Ishikawa (cell line): ENCODE measurements at regions not wholly inside any gene's neighbourhood (a gene's known extent, or its start where the extent isn't known, plus 50 kb on each side); places are given as distances from the start of the nearest gene placed in this dataset.

ENCODE experiments used
- CEBPB ChIP-seq: IDR thresholded peaks from 2 replicates; pipeline ENCODE4 v1.6.1; 2012
- CREB1 ChIP-seq: IDR thresholded peaks from 2 replicates; pipeline ENCODE4 v1.6.1; 2012; ENCODE audit warnings: low read depth
- EGR1 ChIP-seq: IDR thresholded peaks from 2 replicates; pipeline ENCODE4 v1.6.1; 2012
- EP300 ChIP-seq: IDR thresholded peaks from 2 replicates; pipeline ENCODE4 v1.6.1; 2012; ENCODE audit warnings: borderline replicate concordance
- FOXM1 ChIP-seq: IDR thresholded peaks from 2 replicates; pipeline ENCODE4 v1.6.1; 2012; ENCODE audit warnings: low read depth, borderline replicate concordance
- NFIC ChIP-seq: IDR thresholded peaks from 2 replicates; pipeline ENCODE4 v1.6.1; 2012
- RAD21 ChIP-seq: IDR thresholded peaks from 2 replicates; pipeline ENCODE4 v1.6.1; 2012; ENCODE audit warnings: low read depth
- TAF1 ChIP-seq: IDR thresholded peaks from 2 replicates; pipeline ENCODE4 v1.6.1; 2012; ENCODE audit warnings: low read depth, mild to moderate bottlenecking
- TCF12 ChIP-seq: IDR thresholded peaks from 2 replicates; pipeline ENCODE4 v1.6.1; 2012; ENCODE audit warnings: low read depth
- TEAD4 ChIP-seq: IDR thresholded peaks from 2 replicates; pipeline ENCODE4 v1.6.1; 2012
- YY1 ChIP-seq: IDR thresholded peaks from 2 replicates; pipeline ENCODE4 v1.6.1; 2012; ENCODE audit warnings: low read depth
- ZBTB7A ChIP-seq: IDR thresholded peaks from 2 replicates; pipeline ENCODE4 v1.6.1; 2012; ENCODE audit warnings: low read depth
- TF ChIP-seq, protein P1 (sequence below): IDR thresholded peaks from 2 replicates; pipeline ENCODE4 v1.6.1; 2012; ENCODE audit warnings: low read depth, mild to moderate bottlenecking
- TF ChIP-seq, protein P2 (sequence below): IDR thresholded peaks from 2 replicates; pipeline ENCODE4 v1.6.1; 2012
- TF ChIP-seq, protein P3 (sequence below): IDR thresholded peaks from 2 replicates; pipeline ENCODE4 v1.6.1; 2012

GRCh38 chr5:72654231-72654630, 147.0 kb upstream of the ZNF366 start:
- no peak for TF ChIP-seq ZBTB7A
- no peak for TF ChIP-seq RAD21

GRCh38 chr5:72653586-72653985, 146.4 kb upstream of the ZNF366 start:
- TF ChIP-seq, protein P1, sequence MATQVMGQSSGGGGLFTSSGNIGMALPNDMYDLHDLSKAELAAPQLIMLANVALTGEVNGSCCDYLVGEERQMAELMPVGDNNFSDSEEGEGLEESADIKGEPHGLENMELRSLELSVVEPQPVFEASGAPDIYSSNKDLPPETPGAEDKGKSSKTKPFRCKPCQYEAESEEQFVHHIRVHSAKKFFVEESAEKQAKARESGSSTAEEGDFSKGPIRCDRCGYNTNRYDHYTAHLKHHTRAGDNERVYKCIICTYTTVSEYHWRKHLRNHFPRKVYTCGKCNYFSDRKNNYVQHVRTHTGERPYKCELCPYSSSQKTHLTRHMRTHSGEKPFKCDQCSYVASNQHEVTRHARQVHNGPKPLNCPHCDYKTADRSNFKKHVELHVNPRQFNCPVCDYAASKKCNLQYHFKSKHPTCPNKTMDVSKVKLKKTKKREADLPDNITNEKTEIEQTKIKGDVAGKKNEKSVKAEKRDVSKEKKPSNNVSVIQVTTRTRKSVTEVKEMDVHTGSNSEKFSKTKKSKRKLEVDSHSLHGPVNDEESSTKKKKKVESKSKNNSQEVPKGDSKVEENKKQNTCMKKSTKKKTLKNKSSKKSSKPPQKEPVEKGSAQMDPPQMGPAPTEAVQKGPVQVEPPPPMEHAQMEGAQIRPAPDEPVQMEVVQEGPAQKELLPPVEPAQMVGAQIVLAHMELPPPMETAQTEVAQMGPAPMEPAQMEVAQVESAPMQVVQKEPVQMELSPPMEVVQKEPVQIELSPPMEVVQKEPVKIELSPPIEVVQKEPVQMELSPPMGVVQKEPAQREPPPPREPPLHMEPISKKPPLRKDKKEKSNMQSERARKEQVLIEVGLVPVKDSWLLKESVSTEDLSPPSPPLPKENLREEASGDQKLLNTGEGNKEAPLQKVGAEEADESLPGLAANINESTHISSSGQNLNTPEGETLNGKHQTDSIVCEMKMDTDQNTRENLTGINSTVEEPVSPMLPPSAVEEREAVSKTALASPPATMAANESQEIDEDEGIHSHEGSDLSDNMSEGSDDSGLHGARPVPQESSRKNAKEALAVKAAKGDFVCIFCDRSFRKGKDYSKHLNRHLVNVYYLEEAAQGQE: no peak
- TF ChIP-seq EP300: no peak
- TF ChIP-seq TEAD4: no peak
- TF ChIP-seq CREB1: no peak
- TF ChIP-seq NFIC: no peak
- TF ChIP-seq, protein P2, sequence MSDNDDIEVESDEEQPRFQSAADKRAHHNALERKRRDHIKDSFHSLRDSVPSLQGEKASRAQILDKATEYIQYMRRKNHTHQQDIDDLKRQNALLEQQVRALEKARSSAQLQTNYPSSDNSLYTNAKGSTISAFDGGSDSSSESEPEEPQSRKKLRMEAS: no peak
- no peak for TF ChIP-seq TCF12
- no peak for TF ChIP-seq YY1
- TF ChIP-seq CEBPB: no peak
- TF ChIP-seq ZBTB7A: no peak

DNA sequence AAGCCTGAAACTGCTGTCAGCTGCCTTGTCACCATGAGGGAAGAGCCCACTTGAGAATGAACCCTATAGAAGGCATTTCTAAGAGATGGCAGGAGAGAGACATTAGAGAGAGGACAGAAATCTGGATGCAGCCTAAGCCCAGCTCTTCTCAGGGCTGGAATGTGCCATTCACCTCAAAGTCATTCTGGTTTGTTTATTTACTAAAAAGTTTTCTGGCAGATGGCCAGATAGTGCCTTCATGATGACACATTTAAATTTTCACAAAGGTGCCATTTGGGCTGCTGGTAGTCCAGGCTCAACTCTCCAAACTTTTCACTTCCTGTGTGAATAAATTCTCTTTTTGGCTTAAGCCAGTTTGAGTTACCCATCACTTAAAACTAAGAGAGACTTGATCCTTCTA, 144.6 kb upstream of the ZNF366 start:
- TF ChIP-seq TAF1 (no peak), EP300 (no peak)
- TF ChIP-seq, protein P2: no peak

- TF ChIP-seq TEAD4 (no peak), YY1 (no peak), EP300 (no peak), TCF12 (no peak), CEBPB (no peak), FOXM1 (no peak), ZBTB7A (no peak), TAF1 (no peak), CREB1 (no peak), EGR1 (no peak), RAD21 (no peak), NFIC (no peak)
- TF ChIP-seq, protein P2: no peak
- TF ChIP-seq, protein P3, sequence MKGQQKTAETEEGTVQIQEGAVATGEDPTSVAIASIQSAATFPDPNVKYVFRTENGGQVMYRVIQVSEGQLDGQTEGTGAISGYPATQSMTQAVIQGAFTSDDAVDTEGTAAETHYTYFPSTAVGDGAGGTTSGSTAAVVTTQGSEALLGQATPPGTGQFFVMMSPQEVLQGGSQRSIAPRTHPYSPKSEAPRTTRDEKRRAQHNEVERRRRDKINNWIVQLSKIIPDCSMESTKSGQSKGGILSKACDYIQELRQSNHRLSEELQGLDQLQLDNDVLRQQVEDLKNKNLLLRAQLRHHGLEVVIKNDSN: no peak
- TF ChIP-seq, protein P1: no peak
These were observed 143.9 kb upstream of the ZNF366 start for GRCh38 chr5:72651109-72651508.

DNA sequence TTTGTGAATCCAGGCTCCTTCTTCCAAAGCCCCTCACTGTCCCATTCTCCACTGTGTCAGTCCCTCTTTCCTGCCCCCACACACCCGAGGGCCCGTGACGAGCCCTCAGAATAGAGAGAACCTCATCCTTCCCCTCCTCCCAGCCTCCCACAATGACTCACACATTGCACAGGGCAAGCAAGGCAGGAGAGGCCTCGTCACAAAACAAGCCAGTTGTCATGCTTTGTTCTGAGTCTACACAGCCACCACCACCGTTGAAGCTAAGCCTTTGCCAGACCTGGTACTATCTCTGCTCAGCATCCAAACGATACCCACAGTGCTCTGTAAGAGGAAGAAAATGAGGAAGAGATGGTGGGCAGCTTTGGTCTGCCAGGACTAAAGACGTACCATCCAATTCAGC, 142.2 kb upstream of the ZNF366 start:
- TF ChIP-seq CREB1 (no peak), EGR1 (no peak), TCF12 (no peak), CEBPB (no peak), EP300 (no peak), ZBTB7A (no peak), YY1 (no peak), TEAD4 (no peak), RAD21 (no peak)
- TF ChIP-seq, protein P2: no peak
- TF ChIP-seq, protein P1: no peak
- TF ChIP-seq, protein P3: no peak
